BE2C (cell line): ENCODE measurements at regions not wholly inside any gene's neighbourhood (a gene's known extent, or its start where the extent isn't known, plus 50 kb on each side); places are given as distances from the start of the nearest gene placed in this dataset.

ENCODE experiments used
- DNase-seq: peaks from one replicate; pipeline ENCODE4 v3.0.0-alpha.2; 2020
- H3K27me3 ChIP-seq: fragments of 250-450 bp; sonication (Bioruptor Pico); 2 replicates; pipeline ENCODE4 v1.5.1; 2020; ENCODE audit warnings: mild to moderate bottlenecking
- H3K36me3 ChIP-seq: fragments of 250-450 bp; sonication (Bioruptor Pico); 2 replicates; pipeline ENCODE4 v1.5.1; 2020; ENCODE audit warnings: mild to moderate bottlenecking
- H3K4me1 ChIP-seq: fragments of 250-450 bp; sonication (Bioruptor Pico); 2 replicates; pipeline ENCODE4 v1.5.1; 2020
- H3K4me3 ChIP-seq: 2 replicates; pipeline ENCODE4 v1.5.1; 2011; ENCODE audit warnings: low read depth, low read length
- H3K9me3 ChIP-seq: fragments of 250-450 bp; sonication (Bioruptor Pico); 2 replicates; pipeline ENCODE4 v1.5.1; 2020
- CTCF ChIP-seq: IDR thresholded peaks from 2 replicates; pipeline ENCODE4 v1.5.1; 2012; ENCODE audit warnings: mild to moderate bottlenecking, low read depth, low read length

- DNase-seq = no peak
- Histone ChIP-seq H3K9me3 (peaks cover 2% of the 10 kb centered on the region; the same call in 1 of the 2 replicates), H3K4me3 (no peak overlapping the region), H3K36me3 (no peaks in the 10 kb centered on the region), H3K27me3 (no peaks in the 10 kb centered on the region), H3K4me1 (no peaks in the 10 kb centered on the region)
- TF ChIP-seq CTCF = no peak
These were observed 192.0 kb upstream of the GATB start for GRCh38 chr4:151952711-151953254.

GRCh38 chr4:151952137-151952536, 191.3 kb upstream of the GATB start:
- H3K9me3 ChIP-seq = peaks cover 2% of the 10 kb centered on the region; the same call in 1 of the 2 replicates
- no peak overlapping the region for H3K4me3 ChIP-seq
- H3K36me3 ChIP-seq = no peaks in the 10 kb centered on the region
- H3K4me1 ChIP-seq = no peaks in the 10 kb centered on the region
- DNase-seq = no peak
- H3K27me3 ChIP-seq = no peaks in the 10 kb centered on the region
- TF ChIP-seq CTCF = no peak

GRCh38 chr4:151951671-151952050, 190.9 kb upstream of the GATB start:
- no peak for DNase-seq
- H3K4me3 ChIP-seq = no peak overlapping the region
- no peaks in the 10 kb centered on the region for H3K4me1 ChIP-seq
- H3K9me3 ChIP-seq = peaks cover 2% of the 10 kb centered on the region; the same call in 1 of the 2 replicates
- no peak for TF ChIP-seq CTCF
- no peaks in the 10 kb centered on the region for H3K36me3 ChIP-seq
- H3K27me3 ChIP-seq = no peaks in the 10 kb centered on the region

- Histone ChIP-seq H3K9me3 (peaks cover 2% of the 10 kb centered on the region; the same call in 1 of the 2 replicates), H3K4me3 (no peak overlapping the region), H3K4me1 (no peaks in the 10 kb centered on the region), H3K36me3 (no peaks in the 10 kb centered on the region), H3K27me3 (no peaks in the 10 kb centered on the region)
- no peak for TF ChIP-seq CTCF
- DNase-seq = no peak
These were observed 190.3 kb upstream of the GATB start for GRCh38 chr4:151950993-151951670.

- Histone ChIP-seq H3K4me3 (no peak overlapping the region), H3K9me3 (peaks cover 2% of the 10 kb centered on the region; the same call in 1 of the 2 replicates), H3K4me1 (no peaks in the 10 kb centered on the region), H3K27me3 (no peaks in the 10 kb centered on the region), H3K36me3 (no peaks in the 10 kb centered on the region)
- DNase-seq = no peak
- TF ChIP-seq CTCF = no peak
These were observed 187.7 kb upstream of the GATB start for GRCh38 chr4:151948351-151949016.

- no peaks in the 10 kb centered on the region for H3K36me3 ChIP-seq
- TF ChIP-seq CTCF = no peak
These were observed 185.9 kb upstream of the GATB start for GRCh38 chr4:151946718-151947117.

More at GRCh38 chr4:151946718-151947117, 185.9 kb upstream of the GATB start:
- no peak for DNase-seq
- no peak overlapping the region for H3K4me3 ChIP-seq
- H3K4me1 ChIP-seq = no peaks in the 10 kb centered on the region
- H3K27me3 ChIP-seq = no peaks in the 10 kb centered on the region
- peaks cover 2% of the 10 kb centered on the region; the same call in 1 of the 2 replicates for H3K9me3 ChIP-seq
